Cardiac fibroblast (primary cell): ENCODE measurements at regions not wholly inside any gene's neighbourhood (a gene's known extent, or its start where the extent isn't known, plus 50 kb on each side); places are given as distances from the start of the nearest gene placed in this dataset.
A peak's percentile ranks its signal among the peaks of the same experiment; 100 is the strongest.

Experiments
- DNase-seq, 2 donors: peaks; one replicate each; pipeline versions ENCODE4 v3.0.0 to v3.0.0-alpha.2; 2010; ENCODE audit warnings: low read depth in 2 of 2
- H3K4me3 ChIP-seq, 2 donors: replicated peaks in 1 of 2; 1 replicate in 1 of 2; 2 replicates in 1 of 2; pipeline ENCODE4 v1.5.1; 2011; ENCODE audit warnings: low read depth in 2 of 2, low read length in 2 of 2, mild to moderate bottlenecking in 2 of 2, moderate library complexity in 1 of 2
- CTCF ChIP-seq: IDR thresholded peaks from one replicate; pipeline ENCODE4 v1.5.1; 2011; ENCODE audit warnings: low read depth, mild to moderate bottlenecking, low read length, inconsistent platforms

- no peak overlapping the region for H3K4me3 ChIP-seq
- TF ChIP-seq CTCF = no peak
- DNase-seq = no peak
These were observed 156.7 kb downstream of the KCNJ12 start for GRCh38 chr17:21532763-21533385.

- no peak for DNase-seq
- no peak for TF ChIP-seq CTCF
These were observed 156.5 kb upstream of the KCNJ18 start for GRCh38 chr17:21535686-21536375.

GRCh38 chr17:21537302-21537701 is 155.0 kb upstream of the KCNJ18 start:
- DNase-seq = no peak
- TF ChIP-seq CTCF = no peak
- no peak overlapping the region for H3K4me3 ChIP-seq

More at GRCh38 chr17:21535686-21536375, 156.5 kb upstream of the KCNJ18 start:
- no peak overlapping the region for H3K4me3 ChIP-seq

- DNase-seq = no peak
- no peak for TF ChIP-seq CTCF
- no peak overlapping the region for H3K4me3 ChIP-seq
These were observed 153.7 kb upstream of the KCNJ18 start for GRCh38 chr17:21538615-21539014.

- DNase-seq = peak; percentile 17 to 67
- H3K4me3 ChIP-seq = no peak overlapping the region
- TF ChIP-seq CTCF = no peak
These were observed 153.2 kb upstream of the KCNJ18 start for GRCh38 chr17:21539146-21539545.

- no peak for TF ChIP-seq CTCF
- DNase-seq = no peak
- no peak overlapping the region for H3K4me3 ChIP-seq
These were observed 151.8 kb upstream of the KCNJ18 start for GRCh38 chr17:21540502-21540901.

GRCh38 chr17:21542070-21542469 is 150.3 kb upstream of the KCNJ18 start:
- TF ChIP-seq CTCF = no peak
- no peak overlapping the region for H3K4me3 ChIP-seq
- DNase-seq = no peak
